ENCODE measurements at regions not wholly inside any gene's neighbourhood (a gene's known extent, or its start where the extent isn't known, plus 50 kb on each side); places are given as distances from the start of the nearest gene placed in this dataset.
"Not testable (repeated sequence)": the region's sequence is repeated elsewhere in the genome, so short reads cannot be mapped to it uniquely, and the experiment has no call there.

DNA sequence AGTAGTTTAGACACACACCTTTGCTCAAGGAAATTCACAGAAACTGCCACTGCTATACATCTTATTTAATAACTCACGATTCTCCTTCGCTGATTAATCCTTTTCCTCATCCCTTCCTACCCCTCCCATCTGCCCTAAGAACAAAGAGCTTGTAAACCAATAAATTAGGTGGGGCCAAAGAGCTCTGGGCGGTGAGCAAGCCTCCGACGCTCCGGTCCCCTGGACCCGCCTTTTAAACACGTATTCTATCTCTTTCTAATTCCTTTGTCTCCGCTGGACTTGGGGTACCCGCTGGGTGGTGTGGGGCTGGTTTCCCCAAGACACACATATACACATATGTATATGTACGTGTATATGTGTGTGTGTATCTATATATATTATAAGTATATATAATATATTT, 803.2 kb upstream of the CA10 start:
- TF ChIP-seq, protein P1, sequence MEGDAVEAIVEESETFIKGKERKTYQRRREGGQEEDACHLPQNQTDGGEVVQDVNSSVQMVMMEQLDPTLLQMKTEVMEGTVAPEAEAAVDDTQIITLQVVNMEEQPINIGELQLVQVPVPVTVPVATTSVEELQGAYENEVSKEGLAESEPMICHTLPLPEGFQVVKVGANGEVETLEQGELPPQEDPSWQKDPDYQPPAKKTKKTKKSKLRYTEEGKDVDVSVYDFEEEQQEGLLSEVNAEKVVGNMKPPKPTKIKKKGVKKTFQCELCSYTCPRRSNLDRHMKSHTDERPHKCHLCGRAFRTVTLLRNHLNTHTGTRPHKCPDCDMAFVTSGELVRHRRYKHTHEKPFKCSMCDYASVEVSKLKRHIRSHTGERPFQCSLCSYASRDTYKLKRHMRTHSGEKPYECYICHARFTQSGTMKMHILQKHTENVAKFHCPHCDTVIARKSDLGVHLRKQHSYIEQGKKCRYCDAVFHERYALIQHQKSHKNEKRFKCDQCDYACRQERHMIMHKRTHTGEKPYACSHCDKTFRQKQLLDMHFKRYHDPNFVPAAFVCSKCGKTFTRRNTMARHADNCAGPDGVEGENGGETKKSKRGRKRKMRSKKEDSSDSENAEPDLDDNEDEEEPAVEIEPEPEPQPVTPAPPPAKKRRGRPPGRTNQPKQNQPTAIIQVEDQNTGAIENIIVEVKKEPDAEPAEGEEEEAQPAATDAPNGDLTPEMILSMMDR (IDR thresholded peaks at IDR 0.05) = not testable (repeated sequence)
- not testable (repeated sequence) for TF ChIP-seq POLR2A (IDR thresholded peaks at IDR 0.05)
